Kidney capillary endothelial cell (primary cell): ENCODE measurements at regions not wholly inside any gene's neighbourhood (a gene's known extent, or its start where the extent isn't known, plus 50 kb on each side); places are given as distances from the start of the nearest gene placed in this dataset.

Source experiments
- DNase-seq: peaks from one replicate; pipeline ENCODE4 v3.0.0-alpha.2; 2018; ENCODE audit warnings: low spot score

GRCh38 chr21:16072737-16073136 lies 343.0 kb downstream of the USP25 start:
- no peak for DNase-seq

- no peak for DNase-seq
Measured at GRCh38 chr21:16073586-16073985, 343.8 kb downstream of the USP25 start.

DNA sequence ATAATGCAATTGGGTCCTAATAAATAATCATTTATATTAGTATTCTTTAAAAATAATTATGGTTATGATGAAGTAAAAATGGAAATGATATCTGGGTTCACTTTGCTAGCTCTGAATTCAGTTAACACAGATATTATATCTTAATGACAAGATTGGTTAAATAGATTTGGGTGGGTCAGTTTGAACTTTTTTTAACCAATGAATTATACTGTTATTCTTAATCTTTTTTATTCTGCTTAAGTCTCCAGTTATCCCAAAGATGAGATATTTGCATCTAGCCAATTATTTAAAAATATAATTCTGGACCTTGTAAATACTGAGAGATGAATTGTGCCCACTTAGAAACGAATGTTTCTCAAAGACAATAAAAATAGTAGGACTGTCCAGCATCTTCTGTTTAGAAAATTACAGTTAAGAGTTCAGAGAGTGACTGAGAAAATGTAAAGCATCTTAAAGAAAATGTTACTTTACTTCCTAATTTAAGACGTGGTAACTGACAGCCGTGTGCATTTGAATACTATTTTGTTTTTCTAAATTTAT lies 345.2 kb downstream of the USP25 start:
- DNase-seq = no peak

- no peak for DNase-seq
Measured at GRCh38 chr21:16075649-16076282, 346.0 kb downstream of the USP25 start.

DNA sequence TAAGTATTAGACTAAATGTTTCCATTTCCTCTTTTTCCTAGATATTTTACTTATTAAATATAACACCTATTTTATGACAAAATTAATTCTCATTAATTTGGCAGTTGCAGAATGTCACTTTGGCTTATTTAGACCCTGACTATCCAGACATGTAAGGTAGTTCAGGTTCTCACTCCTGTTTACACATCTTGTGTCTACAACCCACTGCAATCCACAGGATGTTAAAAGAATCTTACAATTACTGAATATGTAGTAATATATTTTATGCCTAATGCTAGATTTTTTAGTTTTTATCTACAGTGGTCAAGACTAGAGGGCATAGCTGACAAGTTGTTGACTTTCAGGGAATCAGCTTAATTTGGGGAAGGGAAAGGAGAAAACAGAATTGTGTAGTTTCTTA lies 346.7 kb downstream of the USP25 start:
- no peak for DNase-seq

- no peak for DNase-seq
Measured at GRCh38 chr21:16078382-16078781, 348.6 kb downstream of the USP25 start.

DNA sequence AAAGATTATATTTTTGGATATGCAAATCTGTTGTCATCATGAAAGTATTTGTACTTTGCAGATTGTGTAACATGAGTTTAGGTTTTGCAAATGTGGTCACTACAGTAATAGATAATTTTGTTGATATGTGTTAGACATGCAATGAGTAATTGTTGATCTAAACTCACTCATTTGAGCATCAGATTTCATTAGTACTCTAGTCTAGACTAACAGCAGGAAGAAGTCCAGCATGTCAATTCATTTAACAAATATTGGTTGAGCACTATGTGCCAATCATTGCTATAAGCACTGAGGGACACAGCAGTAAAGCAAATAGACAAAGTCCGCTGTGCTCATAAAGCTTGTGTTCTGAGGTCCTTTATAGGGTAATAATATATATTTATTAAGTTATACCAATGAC lies 350.0 kb downstream of the USP25 start:
- DNase-seq = no peak

GRCh38 chr21:16081304-16081703 lies 351.5 kb downstream of the USP25 start:
- DNase-seq = no peak

DNA sequence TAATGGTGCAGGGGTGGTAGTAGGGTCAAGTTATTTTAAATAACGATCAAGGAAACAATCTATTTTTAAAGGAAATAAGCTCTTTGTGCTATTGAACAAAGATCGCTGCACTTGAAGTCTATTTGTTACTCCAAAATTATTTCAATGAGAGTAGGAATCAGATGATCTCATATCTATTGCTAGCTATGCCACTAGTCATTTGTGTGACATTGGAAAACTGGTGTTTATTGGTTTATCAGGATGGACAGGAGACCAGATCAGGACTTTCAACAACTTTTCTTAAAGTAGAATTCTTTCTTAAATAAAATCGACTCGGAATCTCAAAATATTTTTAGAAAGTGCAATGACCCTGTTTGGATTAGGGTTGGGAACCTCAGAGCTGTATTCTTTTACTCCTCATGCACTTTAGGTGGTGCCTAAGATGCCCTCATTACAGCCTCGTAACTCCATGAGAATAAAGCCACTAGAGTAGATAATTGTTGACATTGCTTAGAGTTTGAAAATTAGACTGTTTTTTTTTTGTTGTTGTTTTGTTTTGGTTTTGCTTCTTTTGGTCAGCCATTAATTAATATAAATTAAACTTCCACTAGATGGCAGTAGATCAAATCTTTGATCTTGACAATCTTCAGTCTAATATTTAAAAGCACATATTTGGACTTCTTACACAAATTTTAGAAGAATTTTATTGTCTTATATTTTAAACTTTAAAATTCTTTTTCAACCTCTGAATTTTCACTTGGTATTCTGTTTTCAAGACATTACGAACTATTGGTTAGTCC lies 352.4 kb downstream of the USP25 start:
- peak; percentile 58 for DNase-seq

- DNase-seq = no peak
Measured at GRCh38 chr21:16084776-16085364, 355.1 kb downstream of the USP25 start.

GRCh38 chr21:16085421-16085820 lies 355.6 kb downstream of the USP25 start:
- no peak for DNase-seq

DNA sequence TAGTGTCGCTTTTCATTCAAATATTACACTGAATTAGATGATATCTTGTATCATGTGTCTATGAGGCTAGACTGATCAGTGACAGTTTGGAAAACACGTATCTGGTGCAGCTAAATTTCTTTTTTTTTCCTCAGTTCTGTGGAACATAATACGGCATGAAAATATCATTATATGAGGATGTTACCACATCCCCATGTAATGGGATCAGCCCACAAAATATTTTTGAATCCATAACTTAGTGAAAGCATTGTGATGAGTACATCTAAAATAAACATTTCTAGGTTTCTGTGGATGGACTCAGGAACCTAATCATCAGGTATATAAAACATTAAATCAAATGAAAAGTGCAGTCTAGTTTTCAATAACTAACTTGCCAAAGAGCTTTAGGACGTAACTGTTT lies 356.3 kb downstream of the USP25 start:
- DNase-seq = no peak

- DNase-seq = no peak
Measured at GRCh38 chr21:16086936-16087335, 357.2 kb downstream of the USP25 start.

GRCh38 chr21:16087523-16087922 lies 357.7 kb downstream of the USP25 start:
- no peak for DNase-seq

- no peak for DNase-seq
Measured at GRCh38 chr21:16088056-16088455, 358.3 kb downstream of the USP25 start.

GRCh38 chr21:16095005-16095404 lies 365.2 kb downstream of the USP25 start:
- DNase-seq = no peak

DNA sequence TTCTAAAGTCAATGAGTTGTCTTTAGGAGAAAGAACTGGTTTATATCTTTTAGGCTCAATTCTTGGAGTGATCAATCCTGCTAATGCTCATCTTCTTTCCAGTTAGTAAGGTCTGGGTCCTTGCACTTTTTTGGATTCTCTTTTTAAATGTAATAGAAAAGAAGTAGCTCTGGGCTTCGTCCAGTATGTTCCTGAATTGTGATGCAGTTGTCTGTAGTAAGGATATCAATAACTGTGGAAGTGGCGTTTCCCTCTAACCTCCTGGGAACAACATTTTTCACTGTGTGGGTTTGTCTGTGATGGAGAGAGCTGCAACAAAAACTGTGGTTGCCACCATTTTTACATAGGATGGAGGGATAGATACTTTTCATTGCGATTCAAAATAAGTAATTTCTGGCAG lies 367.2 kb downstream of the USP25 start:
- no peak for DNase-seq

GRCh38 chr21:16102113-16102512 lies 372.3 kb downstream of the USP25 start:
- DNase-seq = no peak

DNA sequence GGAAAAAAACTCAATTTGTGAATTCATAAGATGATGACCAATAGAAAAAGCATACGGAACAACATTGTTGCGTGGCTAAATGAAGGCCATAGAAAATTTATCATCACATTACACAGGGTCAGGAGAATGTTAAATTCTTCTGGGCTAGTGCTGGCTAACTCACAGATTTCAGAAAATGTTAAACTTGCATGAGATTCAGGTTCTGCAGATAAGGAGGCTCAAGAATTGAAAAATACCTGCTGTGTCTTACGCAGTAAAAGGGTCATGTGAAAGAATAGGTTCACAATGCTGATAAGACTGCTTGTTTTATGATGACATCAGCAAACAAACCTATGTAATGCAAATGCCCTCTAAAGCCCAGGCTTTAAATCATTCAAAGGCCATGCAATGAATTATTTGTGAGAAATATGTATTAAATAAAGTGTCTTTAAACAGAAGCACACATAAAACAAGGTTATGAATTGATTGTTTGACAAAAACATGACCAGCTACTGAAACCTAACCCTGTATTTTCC lies 378.8 kb downstream of the USP25 start:
- DNase-seq = no peak

DNA sequence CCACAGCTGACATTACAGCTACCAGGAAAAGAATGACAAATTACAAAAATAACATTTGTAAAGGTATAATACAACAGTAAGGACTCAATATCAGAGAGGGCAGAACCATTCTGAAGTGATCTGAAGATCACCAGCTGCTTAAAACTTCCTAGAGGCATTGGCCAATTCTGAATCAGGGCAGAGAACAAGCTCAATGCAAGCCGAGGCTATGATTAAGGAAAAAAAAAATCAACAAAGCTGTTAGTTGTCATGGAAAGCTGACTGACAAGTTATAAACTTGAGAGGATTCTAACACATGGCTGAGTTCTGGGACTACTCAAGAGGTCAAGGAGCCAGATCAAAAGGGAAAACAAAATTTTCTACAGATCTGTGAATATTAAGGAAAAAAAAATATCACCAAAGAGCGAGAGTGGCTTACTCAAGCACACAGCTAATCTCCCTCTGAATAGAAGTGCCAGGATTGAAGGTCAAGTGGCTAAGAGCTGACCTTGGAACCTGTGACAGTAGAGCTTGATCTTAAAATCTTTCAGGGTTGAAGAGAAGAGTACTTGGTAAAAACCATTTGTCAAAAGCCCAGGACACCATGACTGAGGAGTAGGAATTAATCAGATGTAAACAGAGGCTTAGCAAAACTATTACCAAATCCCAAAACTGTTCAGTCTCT lies 383.4 kb downstream of the USP25 start:
- no peak for DNase-seq

- DNase-seq = no peak
Measured at GRCh38 chr21:16115461-16115860, 385.7 kb downstream of the USP25 start.

- DNase-seq = no peak
Measured at GRCh38 chr21:16116069-16116468, 386.3 kb downstream of the USP25 start.
